CD4-positive, alpha-beta memory T cell (primary cell): ENCODE measurements at regions not wholly inside any gene's neighbourhood (a gene's known extent, or its start where the extent isn't known, plus 50 kb on each side); places are given as distances from the start of the nearest gene placed in this dataset.

Experiments used
- CTCF ChIA-PET: fragments of 350-600 bp; sonication (Branson Sonifier 250); formaldehyde crosslinking; loops from one replicate; lab custom pipeline; 2021; ENCODE audit warnings: inconsistent platforms; ENCODE audit not compliant: partially characterized antibody; lab: Charles Lee
- POLR2A ChIA-PET: fragments of 350-600 bp; sonication (Branson Sonifier 250); formaldehyde crosslinking; loops from one replicate; lab custom pipeline; 2021; ENCODE audit not compliant: partially characterized antibody; lab: Charles Lee
- DNase-seq, 5 donors: peaks; one replicate each; pipeline versions ENCODE4 v3.0.0 to v3.0.0-alpha.2; 2020 to 2022; ENCODE audit warnings: mixed read lengths in 1 of 5
- H3K27ac ChIP-seq: one replicate; pipeline ENCODE4 v1.7.0; 2013; ENCODE audit warnings: low read depth, low read length
- H3K27me3 ChIP-seq: 2 replicates; pipeline ENCODE4 v1.7.0; 2013; ENCODE audit warnings: mild to moderate bottlenecking, low read length, moderate library complexity; ENCODE audit not compliant: insufficient read depth
- H3K36me3 ChIP-seq: 2 replicates; pipeline ENCODE4 v1.7.0; 2013; ENCODE audit warnings: mild to moderate bottlenecking, low read length, moderate library complexity; ENCODE audit not compliant: insufficient read depth
- H3K4me1 ChIP-seq: 2 replicates; pipeline ENCODE4 v1.7.0; 2013; ENCODE audit warnings: mild to moderate bottlenecking, low read length, moderate library complexity; ENCODE audit not compliant: insufficient read depth
- H3K4me3 ChIP-seq, 2 donors: one replicate each; pipeline ENCODE4 v1.7.0; 2013; ENCODE audit warnings: low read length in 2 of 2, mild to moderate bottlenecking in 1 of 2
- H3K9me3 ChIP-seq, 2 donors: one replicate each; pipeline ENCODE4 v1.7.0; 2013; ENCODE audit warnings: low read length in 2 of 2, control low read depth in 1 of 2; ENCODE audit not compliant: control insufficient read depth in 1 of 2
- H3K27ac Mint-ChIP-seq, 7 donors: one replicate each; pipeline ENCODE4 v1.8.0; 2020 to 2021; ENCODE audit warnings: mixed read lengths in 7 of 7, mild to moderate bottlenecking in 6 of 7, inconsistent platforms in 3 of 7, moderate library complexity in 3 of 7
- H3K27me3 Mint-ChIP-seq, 2 donors: one replicate each; pipeline ENCODE4 v1.8.0; 2020 to 2021; ENCODE audit warnings: mixed read lengths in 2 of 2
- H3K36me3 Mint-ChIP-seq, 2 donors: one replicate each; pipeline ENCODE4 v1.8.0; 2020 to 2021; ENCODE audit warnings: mixed read lengths in 2 of 2, inconsistent platforms in 1 of 2, mild to moderate bottlenecking in 1 of 2
- H3K4me1 Mint-ChIP-seq, 4 donors: one replicate each; pipeline ENCODE4 v1.8.0; 2020 to 2021; ENCODE audit warnings: mixed read lengths in 4 of 4, mild to moderate bottlenecking in 1 of 4
- H3K4me3 Mint-ChIP-seq, 8 donors: one replicate each; pipeline ENCODE4 v1.8.0; 2020 to 2021; ENCODE audit warnings: mixed read lengths in 8 of 8, mild to moderate bottlenecking in 7 of 8, moderate library complexity in 6 of 8, inconsistent platforms in 3 of 8
- H3K9me3 Mint-ChIP-seq, 8 donors: one replicate each; pipeline ENCODE4 v1.8.0; 2020 to 2021; ENCODE audit warnings: mixed read lengths in 8 of 8, mild to moderate bottlenecking in 5 of 8, inconsistent platforms in 3 of 8, moderate library complexity in 1 of 8
- intact Hi-C: fragments of 100-400 bp; cut with micrococcal nuclease; formaldehyde crosslinking; loops from one replicate; pipeline ENCODE4 v1.15.1; 2023

DNA sequence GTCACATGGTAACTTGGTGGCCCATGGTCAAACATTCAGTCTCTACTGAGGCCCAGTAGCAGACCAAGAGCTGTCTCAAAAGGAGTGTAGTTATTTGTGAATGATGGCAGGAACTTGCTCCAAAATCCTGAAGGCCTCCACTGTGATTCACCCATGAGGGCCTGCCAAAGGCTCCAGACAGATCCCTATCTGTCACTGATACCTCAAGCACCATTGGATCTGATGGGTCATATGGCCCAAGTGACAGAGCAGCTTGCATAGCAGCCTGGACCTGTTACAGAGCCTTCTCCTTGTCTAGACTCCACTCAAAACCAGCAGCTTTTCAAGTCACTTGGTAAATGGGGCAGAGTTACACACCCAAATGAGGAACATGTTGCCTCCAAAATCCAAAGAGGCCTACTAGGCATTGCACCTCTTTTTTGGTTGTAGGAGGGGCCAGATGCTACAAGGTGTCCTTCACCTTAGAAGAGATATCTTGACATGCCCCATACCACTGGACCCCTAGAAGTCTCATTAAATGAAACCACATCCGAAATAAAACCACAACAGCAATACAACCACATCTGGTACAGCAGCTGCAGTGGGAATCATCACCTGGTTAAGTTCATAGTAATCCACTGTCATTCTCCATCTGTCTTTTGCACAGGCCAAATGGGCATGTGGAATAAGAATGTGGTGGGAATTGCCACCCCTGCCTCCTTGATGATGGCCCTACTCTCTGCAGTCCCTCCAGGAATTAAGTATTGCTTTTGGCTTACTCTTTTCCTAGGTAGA, 150.4 kb upstream of the MAX start:
- no peak overlapping the region for H3K4me3 Mint-ChIP-seq
- POLR2A ChIA-PET = no interaction called here
- H3K9me3 ChIP-seq = no peaks in the 10 kb centered on the region
- DNase-seq = no peak
- peaks cover 0 to 3% (median 0%) of the 10 kb centered on the region in 8 donors for H3K9me3 Mint-ChIP-seq
- no peaks in the 10 kb centered on the region for H3K36me3 ChIP-seq
- H3K27me3 Mint-ChIP-seq = no peaks in the 10 kb centered on the region
- H3K4me3 ChIP-seq = no peak overlapping the region
- CTCF ChIA-PET = interaction anchor here (0.5 to 1.6 kb wide), 3 partner anchors 10 to 573 kb away, joined by 3 read pairs; no protein-coding TSS in a partner anchor
- intact Hi-C loops = no loop called here
- H3K27ac Mint-ChIP-seq = no peak overlapping the region
- H3K36me3 Mint-ChIP-seq = no peaks in the 10 kb centered on the region
- H3K27me3 ChIP-seq = no peaks in the 10 kb centered on the region
- H3K4me1 Mint-ChIP-seq = peaks cover 5 to 12% (median 10%) of the 10 kb centered on the region in 4 donors
- H3K27ac ChIP-seq = no peak overlapping the region
- H3K4me1 ChIP-seq = peaks cover 3% of the 10 kb centered on the region

DNA sequence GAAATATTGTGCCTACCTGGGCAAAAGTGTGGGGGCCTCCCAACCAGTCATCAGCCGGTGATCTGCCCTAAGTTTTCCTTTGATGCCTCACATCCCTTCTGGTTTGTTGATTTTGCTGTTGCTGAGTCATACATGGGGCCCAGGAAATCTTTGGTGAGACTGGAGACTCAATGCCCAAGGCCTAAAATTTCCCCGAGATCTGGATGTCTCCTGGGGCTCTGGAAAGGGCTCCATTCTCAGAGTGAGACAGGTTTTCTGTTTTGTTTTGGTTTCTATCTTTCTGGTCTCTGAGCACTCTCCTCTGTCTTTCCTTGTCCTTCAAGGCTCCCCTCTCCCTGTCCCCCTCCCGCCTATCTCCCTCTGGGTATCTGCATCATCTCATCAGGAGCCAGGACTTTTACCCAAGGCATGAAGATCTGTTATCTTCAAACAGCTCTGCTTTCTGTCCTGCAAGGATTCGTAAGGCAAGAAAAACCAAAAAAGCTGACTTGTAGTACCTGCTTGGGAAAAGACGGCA, 152.8 kb upstream of the MAX start:
- H3K4me1 Mint-ChIP-seq = peaks cover 5 to 12% (median 10%) of the 10 kb centered on the region in 4 donors
- Histone ChIP-seq H3K4me3 (no peak overlapping the region), H3K4me1 (peaks cover 3% of the 10 kb centered on the region), H3K9me3 (no peaks in the 10 kb centered on the region), H3K36me3 (no peaks in the 10 kb centered on the region), H3K27ac (no peak overlapping the region), H3K27me3 (no peaks in the 10 kb centered on the region)
- DNase-seq = no peak
- no peaks in the 10 kb centered on the region for H3K27me3 Mint-ChIP-seq
- H3K27ac Mint-ChIP-seq = peak overlapping the region in 1 of 7 donors; percentile 58
- H3K4me3 Mint-ChIP-seq = no peak overlapping the region
- ChIA-PET POLR2A (interaction anchor here (1.7 kb wide), 1 partner anchor 28 kb away, joined by 4 read pairs; no protein-coding TSS in a partner anchor), CTCF (interaction anchor here (0.7 to 1.7 kb wide), 5 partner anchors 16 to 570 kb away, joined by 3 to 5 read pairs (median 3); partner anchors contain the start of gene FUT8)
- intact Hi-C loops = no loop called here
- H3K9me3 Mint-ChIP-seq = peaks cover 0 to 5% (median 1%) of the 10 kb centered on the region in 8 donors
- no peaks in the 10 kb centered on the region for H3K36me3 Mint-ChIP-seq

DNA sequence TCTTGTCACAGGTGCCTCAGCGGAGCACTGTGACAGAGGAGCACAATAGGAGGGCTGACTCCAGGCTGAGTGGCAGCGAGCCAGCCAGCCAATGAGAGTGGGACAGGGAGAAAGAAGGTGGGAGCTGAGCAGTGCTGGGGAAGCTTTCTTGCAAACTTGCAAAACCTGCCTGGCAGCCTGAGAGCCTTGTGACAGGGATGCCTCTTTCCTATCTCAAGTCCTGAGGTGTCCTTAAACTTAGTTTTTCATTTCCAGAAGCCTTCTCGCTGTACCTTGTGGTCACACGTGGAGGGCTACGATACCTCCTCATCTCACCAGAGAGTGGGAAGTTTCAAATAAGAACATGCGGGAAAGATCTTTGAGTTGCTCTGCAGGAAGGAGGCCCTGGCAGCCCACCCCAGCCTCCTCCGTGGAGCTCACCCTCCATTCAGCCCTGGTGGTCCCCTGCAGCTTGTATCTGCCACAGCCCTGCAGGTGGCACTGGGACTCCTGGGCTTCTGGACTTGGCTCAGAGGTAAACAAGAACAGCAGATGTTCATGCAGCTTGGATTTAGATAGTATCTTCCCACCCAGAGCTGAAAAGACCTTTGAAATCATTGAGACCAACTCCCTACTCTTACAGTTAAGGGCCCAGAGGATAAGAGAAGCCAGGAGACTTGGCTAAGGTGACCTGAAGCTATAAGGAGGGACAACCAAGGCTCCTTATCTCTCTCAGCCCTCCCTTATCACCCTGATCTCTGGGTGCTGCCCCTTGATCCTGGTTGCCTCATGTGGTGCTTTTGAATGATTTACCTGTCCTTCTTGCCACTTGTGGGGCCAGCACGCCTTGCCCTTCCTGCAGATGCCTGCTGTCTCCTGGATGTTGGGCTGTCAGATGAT, 153.5 kb upstream of the MAX start:
- H3K36me3 ChIP-seq = no peaks in the 10 kb centered on the region
- H3K27me3 Mint-ChIP-seq = no peaks in the 10 kb centered on the region
- intact Hi-C loops = no loop called here
- H3K4me3 ChIP-seq = no peak overlapping the region
- no peak overlapping the region for H3K4me3 Mint-ChIP-seq
- DNase-seq = no peak
- H3K4me1 ChIP-seq = peaks cover 3% of the 10 kb centered on the region
- H3K27ac Mint-ChIP-seq = peak overlapping the region in 1 of 7 donors; percentile 58
- peaks cover 0 to 5% (median 1%) of the 10 kb centered on the region in 8 donors for H3K9me3 Mint-ChIP-seq
- no peaks in the 10 kb centered on the region for H3K36me3 Mint-ChIP-seq
- H3K4me1 Mint-ChIP-seq = peaks cover 5 to 12% (median 10%) of the 10 kb centered on the region in 4 donors
- CTCF ChIA-PET = interaction anchor here (0.6 to 1.7 kb wide), 6 partner anchors 17 to 569 kb away, joined by 3 to 5 read pairs (median 3); partner anchors contain the start of gene FUT8
- H3K9me3 ChIP-seq = no peaks in the 10 kb centered on the region
- no peaks in the 10 kb centered on the region for H3K27me3 ChIP-seq
- POLR2A ChIA-PET = interaction anchor here (1.7 kb wide), 1 partner anchor 27 kb away, joined by 4 read pairs; no protein-coding TSS in a partner anchor
- no peak overlapping the region for H3K27ac ChIP-seq

DNA sequence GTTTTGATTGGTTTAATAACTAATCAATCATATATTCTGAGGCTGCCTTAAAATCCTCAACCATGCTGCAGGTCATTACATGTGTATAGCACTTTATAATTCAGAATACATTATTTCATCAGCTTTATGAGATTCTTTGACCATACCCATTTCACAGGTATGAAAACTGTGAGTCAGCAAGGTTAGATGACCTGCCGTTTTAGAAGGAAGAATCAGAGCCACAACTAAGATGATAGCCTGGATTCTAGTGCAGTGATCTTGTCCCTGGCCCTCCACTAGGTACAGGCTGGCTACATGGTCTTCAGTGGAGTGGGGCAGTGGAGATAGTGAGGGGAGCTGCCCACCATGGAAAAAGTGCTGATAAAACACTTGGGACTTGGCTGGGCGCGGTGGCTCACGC, 154.4 kb upstream of the MAX start:
- Histone ChIP-seq H3K27me3 (no peaks in the 10 kb centered on the region), H3K4me3 (no peak overlapping the region), H3K4me1 (peaks cover 3% of the 10 kb centered on the region), H3K9me3 (no peaks in the 10 kb centered on the region), H3K27ac (no peak overlapping the region), H3K36me3 (no peaks in the 10 kb centered on the region)
- intact Hi-C loops = no loop called here
- Mint-ChIP-seq H3K27ac (no peak overlapping the region), H3K4me1 (peaks cover 5 to 12% (median 10%) of the 10 kb centered on the region in 4 donors), H3K4me3 (no peak overlapping the region), H3K27me3 (no peaks in the 10 kb centered on the region), H3K9me3 (peaks cover 0 to 9% (median 4%) of the 10 kb centered on the region in 8 donors), H3K36me3 (no peaks in the 10 kb centered on the region)
- DNase-seq = no peak
- ChIA-PET POLR2A (no interaction called here), CTCF (interaction anchor here (1.3 to 1.4 kb wide), 2 partner anchors 153 to 155 kb away, joined by 3 to 5 read pairs; partner anchors contain the start of gene FUT8)

DNA sequence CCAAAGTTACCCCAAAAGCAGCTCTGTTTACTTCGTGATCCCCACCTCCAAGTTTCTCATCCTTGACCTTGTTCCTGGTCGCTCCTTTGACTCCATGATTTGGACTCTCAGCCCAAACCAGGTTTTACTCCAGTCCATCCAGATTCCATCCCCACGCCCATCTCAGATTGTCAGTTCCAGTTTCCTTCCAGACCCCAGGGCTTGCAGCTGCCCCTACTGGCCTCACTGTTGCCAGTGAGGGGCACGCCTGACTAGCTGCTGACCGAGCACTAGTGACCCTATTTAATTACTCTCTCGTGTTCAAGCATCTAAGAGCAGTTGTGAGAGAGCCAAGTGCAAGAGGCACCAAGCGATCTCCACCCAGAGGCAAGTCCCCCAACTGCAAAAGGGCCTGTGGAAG, 155.1 kb upstream of the FUT8 start:
- DNase-seq = no peak
- Mint-ChIP-seq H3K4me3 (no peak overlapping the region), H3K36me3 (no peaks in the 10 kb centered on the region), H3K9me3 (peaks cover 0 to 13% (median 5%) of the 10 kb centered on the region in 8 donors), H3K27ac (peak overlapping the region in 1 of 7 donors; percentile 51), H3K4me1 (peaks cover 5 to 12% (median 10%) of the 10 kb centered on the region in 4 donors), H3K27me3 (no peaks in the 10 kb centered on the region)
- Histone ChIP-seq H3K27ac (no peak overlapping the region), H3K27me3 (no peaks in the 10 kb centered on the region), H3K4me1 (peaks cover 3% of the 10 kb centered on the region), H3K4me3 (no peak overlapping the region), H3K36me3 (no peaks in the 10 kb centered on the region), H3K9me3 (no peaks in the 10 kb centered on the region)
- intact Hi-C loops = no loop called here
- POLR2A ChIA-PET = no interaction called here
- CTCF ChIA-PET = interaction anchor here (1.3 to 1.7 kb wide), 2 partner anchors 10 to 152 kb away, joined by 3 to 7 read pairs; no protein-coding TSS in a partner anchor

DNA sequence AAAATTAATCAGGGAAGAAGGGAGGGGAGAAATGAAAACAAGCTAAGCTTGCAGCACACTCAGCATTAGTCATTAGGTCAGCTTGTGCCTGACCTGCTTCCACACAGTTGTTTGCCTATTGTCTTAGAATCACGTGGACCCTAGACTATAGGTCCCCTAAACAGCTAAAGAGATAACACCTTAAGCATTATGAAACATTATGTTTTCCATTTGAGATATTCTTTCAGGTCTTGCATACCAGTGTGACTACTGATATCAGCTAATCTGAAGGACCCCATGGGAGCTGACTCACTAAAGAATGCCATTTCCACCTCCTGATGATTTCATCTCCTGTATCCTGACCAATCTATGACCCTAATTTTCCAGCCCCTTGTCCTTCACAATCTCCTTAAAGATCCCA, 154.1 kb upstream of the FUT8 start:
- Histone ChIP-seq H3K27ac (no peak overlapping the region), H3K4me3 (no peak overlapping the region), H3K9me3 (no peaks in the 10 kb centered on the region), H3K36me3 (no peaks in the 10 kb centered on the region), H3K27me3 (no peaks in the 10 kb centered on the region), H3K4me1 (no peaks in the 10 kb centered on the region)
- Mint-ChIP-seq H3K9me3 (peaks cover 0 to 13% (median 5%) of the 10 kb centered on the region in 8 donors), H3K27me3 (no peaks in the 10 kb centered on the region), H3K27ac (peak overlapping the region in 1 of 7 donors; percentile 3), H3K36me3 (no peaks in the 10 kb centered on the region), H3K4me1 (peaks cover under 1 to 11% (median 7%) of the 10 kb centered on the region in 4 donors), H3K4me3 (no peak overlapping the region)
- POLR2A ChIA-PET = no interaction called here
- intact Hi-C loops = no loop called here
- DNase-seq = no peak
- CTCF ChIA-PET = interaction anchor here (0.9 to 1.7 kb wide), 2 partner anchors 11 to 37 kb away, joined by 4 to 7 read pairs; no protein-coding TSS in a partner anchor
